NB4 (cell line): ENCODE measurements at regions not wholly inside any gene's neighbourhood (a gene's known extent, or its start where the extent isn't known, plus 50 kb on each side); places are given as distances from the start of the nearest gene placed in this dataset.
"Not testable (repeated sequence)": the region's sequence is repeated elsewhere in the genome, so short reads cannot be mapped to it uniquely, and the experiment has no call there.

Source experiments
- DNase-seq: peaks from one replicate; pipeline ENCODE4 v3.0.0; 2010; ENCODE audit warnings: low read depth
- H3K4me3 ChIP-seq: one replicate; pipeline ENCODE4 v1.5.1; 2011; ENCODE audit warnings: mild to moderate bottlenecking, low read depth, low read length, moderate library complexity
- MYC ChIP-seq: IDR thresholded peaks from 2 replicates; pipeline ENCODE4 v1.6.1; 2011; ENCODE audit warnings: low read depth, low read length
- POLR2A ChIP-seq: IDR thresholded peaks from 2 replicates; pipeline ENCODE4 v1.6.1; 2011; ENCODE audit warnings: mild to moderate bottlenecking; ENCODE audit not compliant: insufficient read length; ENCODE audit errors: extremely low read depth
- TF ChIP-seq, protein P1 (sequence below): IDR thresholded peaks from 2 replicates; pipeline ENCODE4 v1.6.1; 2011; ENCODE audit warnings: low read depth, low read length
- TF ChIP-seq, protein P2 (sequence below): IDR thresholded peaks from one replicate; pipeline ENCODE4 v1.5.1; 2012; ENCODE audit warnings: low read depth, low read length

DNA sequence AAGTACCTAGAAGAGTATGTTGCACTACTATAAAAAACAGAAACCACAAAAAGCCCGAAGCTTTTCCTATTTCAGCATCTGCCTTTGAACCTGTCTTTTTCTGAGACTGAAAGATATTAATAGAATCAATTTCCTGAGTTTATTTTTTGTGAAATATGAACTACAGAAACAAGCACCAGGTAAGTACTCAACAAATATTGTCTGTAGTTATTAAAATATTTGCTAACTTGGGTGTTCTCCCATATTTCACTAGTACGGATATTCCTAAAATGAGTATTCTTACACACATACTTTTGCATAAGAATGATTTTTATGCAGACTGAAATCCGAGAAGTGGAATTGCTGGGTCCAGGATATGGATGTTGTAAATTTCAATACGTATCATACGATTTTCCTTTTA is 188.0 kb downstream of the OR4C45 start:
- H3K4me3 ChIP-seq: no peak overlapping the region
- no peak for DNase-seq
- TF ChIP-seq, protein P1, sequence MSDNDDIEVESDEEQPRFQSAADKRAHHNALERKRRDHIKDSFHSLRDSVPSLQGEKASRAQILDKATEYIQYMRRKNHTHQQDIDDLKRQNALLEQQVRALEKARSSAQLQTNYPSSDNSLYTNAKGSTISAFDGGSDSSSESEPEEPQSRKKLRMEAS: no peak
- no peak for TF ChIP-seq MYC
- TF ChIP-seq POLR2A: no peak
- TF ChIP-seq, protein P2, sequence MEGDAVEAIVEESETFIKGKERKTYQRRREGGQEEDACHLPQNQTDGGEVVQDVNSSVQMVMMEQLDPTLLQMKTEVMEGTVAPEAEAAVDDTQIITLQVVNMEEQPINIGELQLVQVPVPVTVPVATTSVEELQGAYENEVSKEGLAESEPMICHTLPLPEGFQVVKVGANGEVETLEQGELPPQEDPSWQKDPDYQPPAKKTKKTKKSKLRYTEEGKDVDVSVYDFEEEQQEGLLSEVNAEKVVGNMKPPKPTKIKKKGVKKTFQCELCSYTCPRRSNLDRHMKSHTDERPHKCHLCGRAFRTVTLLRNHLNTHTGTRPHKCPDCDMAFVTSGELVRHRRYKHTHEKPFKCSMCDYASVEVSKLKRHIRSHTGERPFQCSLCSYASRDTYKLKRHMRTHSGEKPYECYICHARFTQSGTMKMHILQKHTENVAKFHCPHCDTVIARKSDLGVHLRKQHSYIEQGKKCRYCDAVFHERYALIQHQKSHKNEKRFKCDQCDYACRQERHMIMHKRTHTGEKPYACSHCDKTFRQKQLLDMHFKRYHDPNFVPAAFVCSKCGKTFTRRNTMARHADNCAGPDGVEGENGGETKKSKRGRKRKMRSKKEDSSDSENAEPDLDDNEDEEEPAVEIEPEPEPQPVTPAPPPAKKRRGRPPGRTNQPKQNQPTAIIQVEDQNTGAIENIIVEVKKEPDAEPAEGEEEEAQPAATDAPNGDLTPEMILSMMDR: no peak

DNA sequence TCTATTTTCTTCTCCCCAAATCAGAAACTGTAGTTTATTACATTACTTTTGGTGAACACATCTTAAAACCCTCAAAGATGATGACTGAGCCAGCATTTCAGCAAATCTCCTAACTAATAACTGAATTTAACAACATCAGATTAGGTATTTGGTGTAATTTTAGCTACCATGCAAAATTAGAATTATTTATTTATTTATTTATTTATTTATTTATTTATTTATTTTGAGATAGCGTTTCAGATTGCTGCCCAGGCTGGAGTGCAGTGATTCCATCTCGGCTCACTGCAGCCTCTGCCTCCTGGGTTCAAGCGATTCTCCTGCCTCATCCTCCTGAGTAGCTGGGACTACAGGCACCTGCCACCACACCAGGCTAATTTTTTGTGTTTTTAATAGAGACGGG is 205.7 kb downstream of the OR4C45 start:
- H3K4me3 ChIP-seq, DNase-seq: not testable (repeated sequence)

DNA sequence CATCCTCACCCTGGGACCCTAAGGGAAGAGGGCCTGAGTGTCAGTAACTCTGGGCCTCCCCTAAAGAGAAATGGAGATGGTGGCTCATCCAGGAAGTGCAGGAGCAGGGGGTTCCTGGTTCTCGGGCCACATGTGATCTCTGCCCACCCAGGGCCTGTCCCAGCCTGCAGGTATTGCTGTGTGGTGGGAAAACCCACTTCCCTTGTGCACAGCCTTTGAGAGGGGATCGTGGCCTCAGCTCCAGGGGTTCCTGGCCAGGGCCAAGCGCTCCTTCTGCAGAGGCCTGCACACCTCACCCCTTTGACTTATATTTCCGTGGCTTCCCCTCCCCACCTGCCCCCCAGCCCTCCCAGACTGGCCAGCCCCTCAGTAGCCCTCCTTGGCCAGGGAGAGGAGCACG is 213.5 kb downstream of the OR4C45 start:
- no peak for DNase-seq
- H3K4me3 ChIP-seq: no peak overlapping the region
- TF ChIP-seq, protein P1: no peak
- TF ChIP-seq POLR2A (no peak), MYC (no peak)
- TF ChIP-seq, protein P2: no peak

DNA sequence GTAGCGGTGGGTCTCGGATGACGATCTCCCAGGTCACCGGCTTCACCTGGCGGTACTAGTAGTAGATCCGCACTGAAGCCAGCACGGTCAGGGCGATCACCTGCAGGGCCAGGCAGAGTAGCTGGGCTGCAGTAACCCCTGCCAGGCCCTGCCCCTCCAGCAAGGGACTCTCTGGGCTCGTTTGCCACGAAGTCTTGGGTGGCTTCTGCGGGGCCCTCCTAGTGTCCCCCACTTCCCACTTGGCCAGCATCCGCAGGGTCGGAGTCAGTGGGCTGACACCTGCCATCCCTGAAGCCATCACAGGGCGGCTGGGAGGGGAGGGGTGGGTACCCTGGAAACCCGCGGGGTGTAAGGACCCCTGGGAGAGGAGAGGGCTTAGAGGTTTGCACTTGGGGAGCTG is 214.0 kb downstream of the OR4C45 start:
- no peak overlapping the region for H3K4me3 ChIP-seq
- TF ChIP-seq POLR2A (no peak), MYC (no peak)
- TF ChIP-seq, protein P2: no peak
- TF ChIP-seq, protein P1: no peak
- DNase-seq: no peak

DNA sequence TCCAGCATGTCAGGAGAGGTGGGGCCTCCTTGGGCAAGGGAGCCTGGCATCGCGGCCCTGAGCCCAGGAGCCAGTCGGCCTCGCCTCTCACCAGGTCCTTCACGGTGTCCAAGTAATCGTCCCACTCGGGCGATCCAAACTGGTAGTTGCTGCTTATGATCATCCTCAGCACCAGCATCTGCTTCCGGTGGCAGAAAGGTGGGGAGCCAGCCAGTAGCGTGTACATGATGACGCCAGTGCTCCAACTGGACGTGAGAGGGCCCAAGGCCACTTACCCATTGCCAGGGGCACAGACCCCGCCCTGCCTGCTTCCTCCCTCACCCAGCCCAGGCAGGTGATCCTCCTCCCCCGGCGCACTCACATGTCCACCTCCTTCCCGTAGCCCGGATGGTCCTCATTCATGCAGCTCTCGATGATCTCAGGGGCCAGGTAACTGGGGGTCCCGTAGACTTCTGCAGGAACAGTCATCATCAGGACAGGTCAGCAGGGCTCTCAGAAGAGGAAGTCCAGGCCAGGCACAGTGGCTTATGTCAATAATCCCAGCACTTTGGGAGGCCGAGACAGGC is 214.7 kb downstream of the OR4C45 start:
- H3K4me3 ChIP-seq: no peak overlapping the region
- TF ChIP-seq, protein P1: no peak
- TF ChIP-seq, protein P2: no peak
- TF ChIP-seq POLR2A: no peak
- TF ChIP-seq MYC: no peak
- no peak for DNase-seq

DNA sequence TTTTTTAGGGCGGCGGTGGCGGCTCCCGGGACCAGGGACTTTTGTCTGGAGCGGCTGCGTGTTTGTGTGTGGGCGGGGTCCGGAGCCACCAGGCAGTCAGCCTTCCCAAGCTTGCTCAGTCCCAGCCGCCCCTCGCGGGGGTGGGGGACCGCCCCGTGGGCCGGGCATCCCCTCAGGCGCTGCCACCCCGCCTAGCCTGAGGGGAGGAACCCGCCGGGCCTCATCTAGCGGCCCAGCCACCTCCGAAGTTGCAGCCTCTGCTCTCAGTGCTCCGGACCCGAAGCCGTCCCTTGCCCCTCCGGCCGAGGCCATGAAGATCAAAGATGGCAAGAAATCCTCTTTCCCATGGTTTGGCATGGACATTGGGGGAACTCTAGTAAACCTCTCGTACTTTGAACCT is 235.2 kb downstream of the OR4C45 start:
- DNase-seq: no peak
- H3K4me3 ChIP-seq: no peak overlapping the region
- TF ChIP-seq, protein P1: no peak
- TF ChIP-seq MYC (no peak), POLR2A (no peak)
- TF ChIP-seq, protein P2: no peak
